CD14-positive monocyte (primary cell): ENCODE measurements at regions not wholly inside any gene's neighbourhood (a gene's known extent, or its start where the extent isn't known, plus 50 kb on each side); places are given as distances from the start of the nearest gene placed in this dataset.

ENCODE experiments used
- DNase-seq, 3 donors: peaks; one replicate each; pipeline ENCODE4 v3.0.0-alpha.2; 2011 to 2022
- H2AFZ ChIP-seq: 2 replicates; pipeline ENCODE4 v1.6.0; 2012; ENCODE audit warnings: mild to moderate bottlenecking, low read depth, low read length, inconsistent platforms; ENCODE audit not compliant: insufficient read depth, poor library complexity, severe bottlenecking
- H3K27ac ChIP-seq, 2 donors: 1 replicate in 1 of 2; 2 replicates in 1 of 2; pipeline ENCODE4 v1.5.1; 2012 to 2013; ENCODE audit warnings: low read length in 2 of 2, control low read depth in 1 of 2, inconsistent platforms in 1 of 2, low read depth in 1 of 2, mild to moderate bottlenecking in 1 of 2
- H3K27me3 ChIP-seq, 2 donors: one replicate each; pipeline versions ENCODE4 v1.6.0 to v1.6.1; 2011 to 2013; ENCODE audit warnings: low read length in 2 of 2; ENCODE audit not compliant: control insufficient read depth in 2 of 2, insufficient read depth in 2 of 2
- H3K36me3 ChIP-seq, 2 donors: replicated peaks in 1 of 2; 1 replicate in 1 of 2; 2 replicates in 1 of 2; pipeline versions ENCODE4 v1.5.1 to v1.6.1; 2012 to 2013; ENCODE audit warnings: low read length in 2 of 2, control low read depth in 1 of 2, inconsistent platforms in 1 of 2, mild to moderate bottlenecking in 1 of 2; ENCODE audit not compliant: insufficient read depth in 2 of 2, control insufficient read depth in 1 of 2
- H3K4me1 ChIP-seq, 2 donors: 1 replicate in 1 of 2; 2 replicates in 1 of 2; pipeline versions ENCODE4 v1.5.1 to v1.6.1; 2012 to 2013; ENCODE audit warnings: low read length in 2 of 2, control low read depth in 1 of 2, inconsistent platforms in 1 of 2, mild to moderate bottlenecking in 1 of 2, moderate library complexity in 1 of 2; ENCODE audit not compliant: insufficient read depth in 2 of 2, control insufficient read depth in 1 of 2
- H3K4me2 ChIP-seq: replicated peaks from 2 replicates; pipeline ENCODE3; 2012; ENCODE audit warnings: low read length, moderate library complexity, mild to moderate bottlenecking; ENCODE audit not compliant: poor library complexity, severe bottlenecking; ENCODE audit errors: extremely low read depth
- H3K4me3 ChIP-seq, 3 experiments: fragments of 200-600 bp in 1 of 3; sonication (generic) in 1 of 3; replicated peaks in 1 of 3; 1 replicate in 2 of 3; 2 replicates in 1 of 3; pipeline ENCODE4 v1.5.1; 2011 to 2013; ENCODE audit warnings: low read length in 3 of 3, mild to moderate bottlenecking in 3 of 3, control low read depth in 2 of 3, low read depth in 2 of 3, inconsistent platforms in 1 of 3, moderate library complexity in 1 of 3
- H3K79me2 ChIP-seq: 2 replicates; pipeline ENCODE4 v1.6.0; 2012; ENCODE audit warnings: mild to moderate bottlenecking, control low read depth, inconsistent platforms, low read length, moderate library complexity; ENCODE audit not compliant: insufficient read depth
- H3K9ac ChIP-seq: 2 replicates; pipeline ENCODE4 v1.6.0; 2017; ENCODE audit warnings: low read length, mild to moderate bottlenecking; ENCODE audit not compliant: insufficient read depth, poor library complexity, severe bottlenecking
- H3K9me3 ChIP-seq, 2 donors: replicated peaks in 1 of 2; 1 replicate in 1 of 2; 2 replicates in 1 of 2; pipeline versions ENCODE4 v1.5.1 to v1.6.1; 2012 to 2013; ENCODE audit warnings: low read length in 2 of 2, control low read depth in 1 of 2; ENCODE audit not compliant: control insufficient read depth in 1 of 2, insufficient read depth in 1 of 2
- H4K20me1 ChIP-seq: 2 replicates; pipeline ENCODE4 v1.6.0; 2012; ENCODE audit warnings: mild to moderate bottlenecking, low read length, control low read depth, moderate library complexity; ENCODE audit not compliant: insufficient read depth
- H3K27ac Mint-ChIP-seq, 7 donors: one replicate each; pipeline ENCODE4 v1.8.0; 2020; ENCODE audit warnings: mild to moderate bottlenecking in 7 of 7, mixed read lengths in 7 of 7, moderate library complexity in 6 of 7, inconsistent platforms in 2 of 7
- H3K27me3 Mint-ChIP-seq, 3 donors: one replicate each; pipeline ENCODE4 v1.8.0; 2021 to 2022; ENCODE audit warnings: low read depth in 3 of 3, mild to moderate bottlenecking in 3 of 3, mixed read lengths in 3 of 3, moderate library complexity in 3 of 3, inconsistent platforms in 1 of 3
- H3K36me3 Mint-ChIP-seq, 2 donors: one replicate each; pipeline ENCODE4 v1.8.0; 2020; ENCODE audit warnings: mixed read lengths in 2 of 2, inconsistent platforms in 1 of 2, mild to moderate bottlenecking in 1 of 2
- H3K4me1 Mint-ChIP-seq: one replicate; pipeline ENCODE4 v1.8.0; 2020; ENCODE audit warnings: mild to moderate bottlenecking, mixed read lengths
- H3K4me3 Mint-ChIP-seq, 2 donors: one replicate each; pipeline ENCODE4 v1.8.0; 2020; ENCODE audit warnings: mild to moderate bottlenecking in 2 of 2, mixed read lengths in 2 of 2, moderate library complexity in 1 of 2
- H3K9me3 Mint-ChIP-seq, 7 donors: one replicate each; pipeline ENCODE4 v1.8.0; 2020 to 2022; ENCODE audit warnings: mixed read lengths in 7 of 7, mild to moderate bottlenecking in 6 of 7, moderate library complexity in 6 of 7, inconsistent platforms in 2 of 7
- CTCF ChIP-seq: fragments of 200-600 bp; IDR thresholded peaks from one replicate; pipeline ENCODE4 v1.8.0; 2022; ENCODE audit warnings: antibody characterized with exemption, mild to moderate bottlenecking
- WGBS: methylation state at CpG from one replicate; pipeline ENCODE4 v1.1.5; 2013; ENCODE audit warnings: missing lambda C conversion rate; ENCODE audit not compliant: insufficient coverage; 5-methylcytosine and 5-hydroxymethylcytosine counted together
- intact Hi-C, 2 donors: fragments of 100-400 bp; cut with micrococcal nuclease; formaldehyde crosslinking; loops; one replicate each; pipeline versions ENCODE4 v1.15.0 to v1.15.1; 2023

- Histone ChIP-seq H3K27ac (no peak overlapping the region), H3K27me3 (no peaks in the 10 kb centered on the region), H3K4me3 (no peak overlapping the region), H3K79me2 (no peaks in the 10 kb centered on the region), H3K9me3 (peaks cover 4 to 17% of the 10 kb centered on the region in 2 donors), H3K36me3 (no peaks in the 10 kb centered on the region), H2AFZ (no peak overlapping the region), H4K20me1 (no peaks in the 10 kb centered on the region), H3K9ac (no peak overlapping the region), H3K4me1 (no peaks in the 10 kb centered on the region), H3K4me2 (no peak overlapping the region)
- Mint-ChIP-seq H3K27ac (no peak overlapping the region), H3K9me3 (peaks cover 2 to 19% (median 6%) of the 10 kb centered on the region in 7 donors), H3K27me3 (peaks cover 0 to 3% (median 0%) of the 10 kb centered on the region in 3 donors), H3K4me1 (no peaks in the 10 kb centered on the region), H3K4me3 (no peak overlapping the region), H3K36me3 (no peaks in the 10 kb centered on the region)
- WGBS = 100% methylated on average over 1 of the region's 2 CpGs
- intact Hi-C loops = no loop called here
- DNase-seq = no peak
- no peak for TF ChIP-seq CTCF
Observed at GRCh38 chr3:107103786-107104185, 273.5 kb upstream of the CCDC54 start.

GRCh38 chr3:107106316-107106715 is 270.9 kb upstream of the CCDC54 start:
- H3K36me3 ChIP-seq = no peaks in the 10 kb centered on the region
- no peak overlapping the region for H3K9ac ChIP-seq
- H3K4me1 Mint-ChIP-seq = no peaks in the 10 kb centered on the region
- H3K4me1 ChIP-seq = no peaks in the 10 kb centered on the region
- H3K36me3 Mint-ChIP-seq = no peaks in the 10 kb centered on the region
- intact Hi-C loops = no loop called here
- no peaks in the 10 kb centered on the region for H3K79me2 ChIP-seq
- H3K9me3 ChIP-seq = peaks cover 4 to 17% of the 10 kb centered on the region in 2 donors
- no peak for TF ChIP-seq CTCF
- H3K27ac Mint-ChIP-seq = no peak overlapping the region
- no peaks in the 10 kb centered on the region for H3K27me3 Mint-ChIP-seq
- no peak overlapping the region for H3K4me2 ChIP-seq
- no peaks in the 10 kb centered on the region for H3K27me3 ChIP-seq
- no peak overlapping the region for H3K4me3 ChIP-seq
- no peak overlapping the region for H3K27ac ChIP-seq
- H3K4me3 Mint-ChIP-seq = no peak overlapping the region
- no peaks in the 10 kb centered on the region for H4K20me1 ChIP-seq
- H2AFZ ChIP-seq = no peak overlapping the region
- DNase-seq = no peak
- peaks cover 2 to 19% (median 6%) of the 10 kb centered on the region in 7 donors for H3K9me3 Mint-ChIP-seq
- WGBS = 98% methylated on average over 6 of the region's 7 CpGs
